HG03135 (cell line): ENCODE measurements at regions not wholly inside any gene's neighbourhood (a gene's known extent, or its start where the extent isn't known, plus 50 kb on each side); places are given as distances from the start of the nearest gene placed in this dataset.

Experiments used
- ATAC-seq: cut with Tn5 transposase; IDR thresholded peaks from one replicate; pipeline ENCODE4 v1.9.1; 2021; ENCODE audit warnings: mild to moderate bottlenecking, moderate library complexity; ENCODE audit not compliant: unreplicated experiment

GRCh38 chr4:180493299-180493698 lies 1749.9 kb upstream of the TENM3 start:
- no peak for ATAC-seq

- no peak for ATAC-seq
These were observed 1743.0 kb upstream of the TENM3 start for GRCh38 chr4:180500154-180500553.

- ATAC-seq, result no peak
These were observed 1730.3 kb upstream of the TENM3 start for GRCh38 chr4:180512801-180513475.

- ATAC-seq, result no peak
These were observed 1724.3 kb upstream of the TENM3 start for GRCh38 chr4:180518906-180519305.

GRCh38 chr4:180521181-180521580 lies 1722.0 kb upstream of the TENM3 start:
- ATAC-seq, result no peak

- no peak for ATAC-seq
These were observed 1717.6 kb upstream of the TENM3 start for GRCh38 chr4:180525523-180526077.

GRCh38 chr4:180528003-180528402 lies 1715.2 kb upstream of the TENM3 start:
- no peak for ATAC-seq

- ATAC-seq, result no peak
These were observed 1712.4 kb upstream of the TENM3 start for GRCh38 chr4:180530787-180531186.

- no peak for ATAC-seq
These were observed 1710.5 kb upstream of the TENM3 start for GRCh38 chr4:180532691-180533090.

- no peak for ATAC-seq
These were observed 1704.7 kb upstream of the TENM3 start for GRCh38 chr4:180538384-180539057.

GRCh38 chr4:180539284-180539683 lies 1703.9 kb upstream of the TENM3 start:
- peak; percentile 79 for ATAC-seq

- ATAC-seq, result no peak
These were observed 1701.5 kb upstream of the TENM3 start for GRCh38 chr4:180541678-180542077.

- no peak for ATAC-seq
These were observed 1700.6 kb upstream of the TENM3 start for GRCh38 chr4:180542445-180543100.

- no peak for ATAC-seq
These were observed 1693.1 kb upstream of the TENM3 start for GRCh38 chr4:180550106-180550505.

GRCh38 chr4:180557348-180557747 lies 1685.9 kb upstream of the TENM3 start:
- no peak for ATAC-seq

GRCh38 chr4:180557950-180558349 lies 1685.3 kb upstream of the TENM3 start:
- ATAC-seq, result no peak

- ATAC-seq, result no peak
These were observed 1684.8 kb upstream of the TENM3 start for GRCh38 chr4:180558427-180558826.

- ATAC-seq, result no peak
These were observed 1682.3 kb upstream of the TENM3 start for GRCh38 chr4:180560896-180561295.

GRCh38 chr4:180564026-180564425 lies 1679.2 kb upstream of the TENM3 start:
- no peak for ATAC-seq

- no peak for ATAC-seq
These were observed 1678.8 kb upstream of the TENM3 start for GRCh38 chr4:180564448-180564847.

GRCh38 chr4:180565856-180566431 lies 1677.3 kb upstream of the TENM3 start:
- ATAC-seq, result no peak
